C1 segment of cervical spinal cord (tissue), 14 donors: ENCODE measurements at regions not wholly inside any gene's neighbourhood (a gene's known extent, or its start where the extent isn't known, plus 50 kb on each side); places are given as distances from the start of the nearest gene placed in this dataset.
"Not testable (repeated sequence)": the region's sequence is repeated elsewhere in the genome, so short reads cannot be mapped to it uniquely, and the experiment has no call there.

ENCODE experiments used
- DNase-seq, 14 donors: peaks; one replicate each; lab custom pipeline; 2025; lab: John Stamatoyannopoulos, UW

DNA sequence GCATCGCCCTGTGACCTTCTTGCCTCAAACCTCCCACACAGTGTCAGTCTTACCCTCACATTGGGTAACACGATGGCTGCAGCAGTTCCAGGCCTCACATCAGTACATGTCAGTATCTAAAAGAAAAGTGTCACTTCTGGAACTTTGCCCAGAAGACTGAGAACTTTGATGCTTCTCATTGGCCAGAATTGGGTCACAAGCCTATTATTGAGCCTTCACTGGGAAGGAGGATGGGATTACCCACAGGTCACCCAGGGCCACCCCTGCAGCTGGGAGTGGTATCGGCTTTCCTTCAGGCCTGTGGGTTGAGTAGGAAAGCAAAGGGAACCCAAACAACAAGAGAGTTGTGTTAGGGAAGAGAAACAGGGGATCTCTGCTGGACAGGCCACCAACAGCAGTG, 111.5 kb downstream of the NPY start:
- DNase-seq = no peak

DNA sequence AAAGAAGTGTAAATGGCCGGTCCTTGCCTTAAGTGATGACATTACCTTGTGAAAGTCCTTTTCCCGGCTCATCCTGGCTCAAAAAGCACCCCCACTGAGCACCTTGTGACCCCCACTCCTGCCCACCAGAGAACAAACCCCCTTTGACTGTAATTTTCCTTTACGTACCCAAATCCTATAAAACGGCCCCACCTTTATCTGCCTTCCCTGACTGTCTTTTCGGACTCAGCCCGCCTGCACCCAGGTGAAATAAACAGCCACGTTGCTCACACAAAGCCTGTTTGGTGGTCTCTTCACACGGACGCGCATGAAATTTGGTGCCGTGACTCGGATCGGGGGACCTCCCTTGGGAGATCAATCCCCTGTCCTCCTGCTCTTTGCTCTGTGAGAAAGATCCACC, 112.4 kb downstream of the NPY start:
- DNase-seq = not testable (repeated sequence)

DNA sequence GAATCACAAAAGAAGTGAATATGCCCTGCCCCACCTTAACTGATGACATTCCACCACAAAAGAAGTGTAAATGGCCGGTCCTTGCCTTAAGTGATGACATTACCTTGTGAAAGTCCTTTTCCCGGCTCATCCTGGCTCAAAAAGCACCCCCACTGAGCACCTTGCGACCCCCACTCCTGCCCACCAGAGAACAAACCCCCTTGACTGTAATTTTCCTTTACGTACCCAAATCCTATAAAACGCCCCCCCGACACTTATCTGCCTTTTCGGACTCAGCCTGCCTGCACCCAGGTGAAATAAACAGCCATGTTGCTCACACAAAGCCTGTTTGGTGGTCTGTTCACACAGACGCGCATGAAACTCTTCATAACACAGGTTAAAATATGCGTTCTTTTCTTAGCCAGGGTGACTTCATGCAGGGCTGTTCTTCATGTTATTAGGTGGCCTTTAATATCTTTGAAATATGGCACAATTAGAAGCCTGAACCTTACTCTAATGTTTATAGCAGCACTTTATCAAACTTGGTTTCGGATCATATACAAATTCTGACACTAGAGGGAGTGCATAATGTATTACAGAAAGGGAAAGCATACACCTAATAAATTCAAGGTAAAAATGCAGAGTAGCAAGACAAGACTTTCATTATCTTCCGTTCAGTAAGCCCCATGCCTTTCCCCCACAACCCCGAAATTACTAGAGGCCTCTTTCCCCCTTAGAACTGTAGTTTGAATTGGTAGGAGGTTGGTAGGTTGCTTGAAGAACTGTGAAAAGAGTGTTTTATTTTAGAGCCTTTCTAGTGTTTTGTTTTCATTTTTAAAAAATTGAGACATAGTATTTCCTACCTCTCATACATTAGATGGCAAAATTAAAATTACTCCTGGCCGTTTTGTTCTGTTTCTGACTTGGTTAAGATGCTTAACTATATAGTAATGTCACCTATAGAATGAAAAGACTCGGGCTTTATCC, 117.9 kb downstream of the NPY start:
- DNase-seq = no peak

DNA sequence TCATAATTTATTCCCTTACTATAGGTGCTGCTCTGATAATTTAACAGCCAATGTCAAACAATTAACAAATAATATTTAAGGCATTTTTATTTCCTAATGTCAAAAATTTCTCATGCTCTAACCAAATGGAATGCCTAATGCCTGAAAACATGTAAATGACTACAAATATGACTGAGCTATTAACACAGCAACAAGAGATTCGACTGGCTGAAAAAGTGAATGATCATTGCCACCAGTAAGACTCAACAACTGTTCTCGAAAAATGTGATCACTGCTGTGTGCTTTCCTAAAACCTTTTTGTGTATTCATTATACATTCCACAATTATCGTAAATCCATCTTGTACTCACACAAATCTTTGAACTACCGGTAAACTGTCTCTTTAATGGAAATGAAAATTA, 118.7 kb downstream of the NPY start:
- no peak for DNase-seq

DNA sequence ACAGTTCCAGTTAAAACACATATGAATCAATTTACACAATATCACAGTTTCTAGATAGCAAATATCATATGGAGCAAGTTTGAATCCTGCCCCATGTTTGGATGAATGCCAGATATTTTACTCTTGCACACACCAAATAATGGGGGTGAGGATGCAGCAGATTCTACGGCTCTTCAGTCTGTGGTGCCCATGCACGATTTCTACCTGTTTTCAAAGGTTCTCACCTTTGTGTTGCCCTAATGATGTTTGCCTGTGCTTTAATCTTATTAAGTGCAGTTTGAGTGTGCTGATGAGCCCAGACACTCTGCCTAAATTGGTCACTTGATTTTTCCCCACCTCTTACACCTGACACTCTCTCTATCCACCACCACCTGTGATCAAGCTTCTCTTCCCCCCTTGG, 119.6 kb downstream of the NPY start:
- DNase-seq = no peak

DNA sequence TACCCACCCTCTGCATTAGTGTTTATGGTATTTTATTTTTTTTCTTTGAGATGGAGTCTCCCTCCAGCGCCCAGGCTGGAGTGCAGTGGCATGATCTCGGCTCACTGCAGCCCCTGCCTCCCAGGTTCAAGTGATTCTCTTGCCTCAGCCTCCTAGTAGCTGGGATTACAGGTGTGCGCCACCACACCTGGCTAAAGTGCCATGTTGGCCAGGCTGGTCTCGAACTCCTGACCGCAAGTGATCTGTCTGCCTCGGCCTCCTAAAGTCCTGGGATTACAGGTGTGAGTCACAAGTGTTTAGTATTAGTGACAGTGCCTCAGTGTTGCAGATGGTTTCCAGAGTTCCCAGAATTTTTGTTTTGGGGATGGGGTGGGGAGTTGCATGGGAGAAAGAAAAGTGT, 120.3 kb downstream of the NPY start:
- no peak for DNase-seq

DNA sequence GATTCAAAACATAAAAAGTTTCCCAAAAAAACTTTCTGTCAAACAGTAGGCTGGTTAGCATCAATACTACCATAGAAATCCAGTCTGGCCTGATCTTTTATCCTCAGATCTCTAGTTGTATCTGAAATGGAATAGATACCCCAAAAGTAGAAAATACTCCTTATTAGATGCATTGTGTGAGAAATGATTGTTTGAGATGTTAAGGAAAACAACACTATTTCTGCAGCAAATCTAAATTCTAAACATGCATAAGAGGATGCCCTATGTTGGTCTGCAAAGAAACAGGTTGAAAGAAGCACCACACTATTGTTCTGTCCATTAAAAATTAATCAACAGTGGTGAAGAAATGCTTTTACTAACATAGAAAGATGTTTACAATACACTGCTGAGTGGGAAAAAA, 121.0 kb downstream of the NPY start:
- DNase-seq = no peak

DNA sequence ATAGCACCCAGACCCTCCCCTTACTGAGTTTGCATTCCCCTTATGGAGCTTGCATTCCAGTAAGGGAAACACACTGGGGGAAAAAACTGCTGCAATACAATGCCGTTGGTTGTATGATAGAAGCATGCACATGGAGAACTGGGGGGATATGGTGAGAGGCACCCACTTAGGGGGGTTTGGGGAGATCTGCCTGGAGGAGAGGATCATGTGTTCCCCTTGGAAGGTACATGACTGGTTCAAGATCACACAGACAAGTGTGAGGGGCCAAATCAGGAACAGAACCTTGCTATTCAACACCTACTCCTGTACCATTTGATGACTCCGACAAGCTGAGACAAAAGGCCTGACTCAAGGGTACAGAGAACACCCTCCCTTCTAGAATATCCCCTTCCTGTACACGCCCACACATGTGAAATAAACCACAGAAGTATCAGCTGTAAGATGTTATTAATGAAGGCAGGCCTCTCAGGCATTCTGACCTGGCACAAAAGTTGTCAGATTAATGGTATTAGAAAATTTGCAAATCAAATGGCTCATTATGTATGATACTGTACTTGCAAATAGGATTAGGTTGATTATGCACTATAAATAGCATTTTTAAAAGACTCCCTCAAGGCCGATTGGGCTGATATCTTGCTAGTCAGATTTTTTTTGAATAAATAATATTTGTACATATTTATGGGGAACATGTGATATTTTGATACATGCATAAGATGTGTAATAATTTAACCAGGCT, 122.2 kb downstream of the NPY start:
- no peak for DNase-seq

DNA sequence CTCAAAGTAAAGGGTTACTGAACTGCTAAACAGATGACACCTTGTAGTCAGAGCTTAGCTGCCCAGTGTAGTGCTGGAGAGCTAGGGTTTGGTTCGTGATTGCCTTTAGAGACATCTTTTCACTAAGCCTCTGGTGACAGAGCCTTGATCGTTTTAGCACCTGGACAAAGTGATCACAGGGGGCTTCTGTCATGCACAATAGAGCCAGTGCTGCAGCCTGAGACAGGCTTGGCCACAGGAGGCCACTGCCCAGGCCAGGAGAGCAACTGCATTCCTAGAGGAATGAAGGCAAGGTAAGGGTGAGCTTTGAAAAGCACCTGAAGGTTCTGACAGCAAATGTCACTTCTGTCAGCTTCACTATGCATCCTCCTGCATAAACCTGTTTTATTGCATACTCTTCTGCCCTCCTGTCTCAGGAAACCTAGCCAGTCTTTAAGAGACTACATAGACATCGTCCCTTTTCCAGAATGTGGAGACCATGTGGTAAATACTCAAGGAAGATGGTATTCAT, 122.9 kb downstream of the NPY start:
- no peak for DNase-seq

DNA sequence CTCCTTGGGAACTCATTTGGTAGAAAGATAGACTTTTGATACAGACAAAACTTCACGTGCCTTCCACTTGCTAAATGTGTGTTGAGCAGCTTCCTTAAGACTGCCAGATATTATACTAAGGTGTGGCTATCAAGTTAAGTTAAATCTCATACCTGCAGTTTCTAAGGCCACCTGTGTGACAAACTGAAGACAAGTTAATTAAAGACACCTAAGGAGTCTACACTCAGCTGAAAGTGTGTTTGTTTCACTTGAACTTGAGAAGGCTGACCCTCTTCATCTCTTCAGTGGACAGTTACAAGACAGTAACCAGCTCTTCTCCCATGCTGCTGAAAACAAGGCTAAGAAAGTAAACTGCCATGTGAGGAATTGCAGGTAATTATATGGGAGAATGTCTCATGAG, 124.0 kb downstream of the NPY start:
- no peak for DNase-seq

DNA sequence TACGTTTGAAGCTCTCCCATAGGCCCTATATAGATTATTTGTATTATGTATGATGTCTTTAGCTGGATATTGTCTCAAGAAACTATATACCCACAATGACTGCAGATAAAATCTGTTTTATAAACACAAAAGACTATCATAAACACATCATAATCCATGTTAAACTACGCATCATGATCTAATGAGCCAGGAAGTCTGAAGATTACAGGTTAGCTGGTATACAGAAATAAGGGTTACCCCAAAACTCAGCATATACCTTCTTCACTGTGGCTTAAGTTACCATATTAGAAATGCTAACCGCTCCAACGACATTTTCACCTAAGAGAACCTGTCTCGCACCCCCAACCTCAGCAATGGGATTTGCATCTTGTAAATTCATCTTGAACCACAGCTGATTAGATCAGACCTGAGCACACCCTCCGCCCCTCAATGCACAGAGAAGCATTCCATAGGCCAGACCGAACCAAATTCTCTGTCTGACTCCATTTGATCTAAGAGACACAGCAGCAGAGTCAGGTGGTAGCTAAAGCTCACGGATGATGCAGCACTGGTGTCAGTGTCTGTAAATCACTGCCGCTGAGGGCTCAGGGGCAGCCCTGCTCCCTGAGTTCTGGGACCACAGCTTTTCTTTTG, 124.9 kb downstream of the NPY start:
- DNase-seq = no peak

DNA sequence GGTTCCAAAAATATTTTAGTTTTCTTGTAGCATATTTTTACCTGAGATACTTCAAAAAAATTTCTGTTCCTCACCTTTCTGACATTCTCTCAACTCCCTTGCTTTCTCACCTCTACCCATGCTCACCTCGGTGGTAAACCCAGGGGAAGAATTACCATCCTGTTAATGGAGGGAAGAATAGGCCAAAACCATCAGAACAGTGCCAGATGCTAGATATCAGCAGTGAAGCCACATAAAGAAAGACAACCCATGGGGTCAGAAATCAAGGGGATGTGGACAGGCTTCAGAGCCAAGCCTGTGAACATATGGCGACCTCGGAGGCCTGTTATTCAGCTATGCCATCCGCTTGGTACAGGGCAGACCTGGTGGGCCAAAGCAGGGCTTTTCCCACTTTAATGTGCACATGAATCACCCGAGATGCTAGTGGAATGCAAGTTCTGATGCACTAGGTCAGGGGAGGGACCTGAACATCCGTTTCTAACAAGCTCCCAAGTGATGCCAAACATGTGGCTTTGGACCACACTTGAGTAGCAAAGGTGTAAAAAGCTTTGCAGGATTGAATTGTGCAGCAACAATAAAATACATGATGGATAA, 125.5 kb downstream of the NPY start:
- DNase-seq = no peak

DNA sequence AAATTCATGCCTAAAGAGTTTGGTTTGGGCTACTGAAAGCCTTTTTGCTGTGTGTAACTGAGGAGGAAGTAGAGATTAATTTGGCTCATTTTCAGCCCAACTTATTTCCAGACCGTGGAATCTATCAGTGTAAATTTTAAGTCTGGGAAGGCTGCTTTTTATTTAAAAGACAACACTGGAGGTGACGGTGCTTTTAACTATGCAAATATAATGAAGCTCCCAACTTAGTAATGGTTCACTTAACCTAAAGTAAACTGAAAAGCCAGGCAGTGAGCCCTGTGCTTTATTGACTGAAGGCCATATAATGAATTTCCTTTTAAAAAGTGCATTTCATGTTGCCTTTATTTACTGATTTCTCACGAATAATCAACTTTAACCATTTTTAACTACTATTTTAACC, 127.2 kb downstream of the NPY start:
- DNase-seq = no peak

DNA sequence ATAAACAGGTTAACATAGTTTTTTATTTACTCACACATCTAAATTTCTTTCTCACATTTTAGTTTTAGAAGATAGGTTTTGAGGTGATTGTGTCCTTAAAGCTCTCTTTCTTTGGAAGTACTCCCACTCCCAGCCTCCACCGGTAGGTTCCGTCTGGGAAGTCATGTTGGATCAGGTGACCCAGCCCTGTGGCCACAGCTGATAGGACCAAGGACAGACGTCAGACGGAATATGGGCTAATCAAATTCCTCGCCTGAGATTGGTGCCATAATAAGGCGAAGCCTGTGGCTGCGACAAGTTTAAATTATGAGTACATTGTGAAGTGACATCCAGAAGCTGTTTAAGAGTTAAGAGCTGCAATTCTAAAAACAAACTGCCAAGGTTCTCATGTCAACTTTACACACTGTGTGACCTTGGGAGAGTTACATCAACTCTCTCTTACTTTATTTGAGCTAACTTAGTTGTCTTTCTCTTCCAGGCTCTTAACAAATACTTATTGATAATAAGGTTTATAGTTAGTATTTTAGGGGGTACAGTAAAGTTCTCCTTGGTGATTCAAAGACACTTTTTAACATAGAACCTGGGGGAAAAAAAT, 133.6 kb downstream of the NPY start:
- no peak for DNase-seq

DNA sequence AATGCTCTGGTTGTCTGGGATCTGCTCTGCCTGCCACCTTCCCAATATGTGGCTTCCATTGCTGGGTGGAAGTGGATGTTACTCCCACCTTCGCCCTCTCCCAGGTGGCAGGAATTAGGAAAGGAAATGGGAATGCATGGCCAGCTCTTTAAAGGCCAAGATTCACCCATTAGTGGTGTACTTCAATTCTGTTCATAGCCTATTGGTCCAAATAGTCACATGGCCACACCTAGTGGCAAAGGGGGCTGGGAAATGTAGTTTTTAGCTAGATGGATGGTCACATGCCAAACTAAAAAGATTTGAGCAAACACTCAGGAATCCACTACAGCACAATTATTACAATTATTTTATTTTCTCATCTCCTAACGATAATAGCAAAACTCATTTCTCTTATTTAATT, 135.1 kb downstream of the NPY start:
- no peak for DNase-seq

DNA sequence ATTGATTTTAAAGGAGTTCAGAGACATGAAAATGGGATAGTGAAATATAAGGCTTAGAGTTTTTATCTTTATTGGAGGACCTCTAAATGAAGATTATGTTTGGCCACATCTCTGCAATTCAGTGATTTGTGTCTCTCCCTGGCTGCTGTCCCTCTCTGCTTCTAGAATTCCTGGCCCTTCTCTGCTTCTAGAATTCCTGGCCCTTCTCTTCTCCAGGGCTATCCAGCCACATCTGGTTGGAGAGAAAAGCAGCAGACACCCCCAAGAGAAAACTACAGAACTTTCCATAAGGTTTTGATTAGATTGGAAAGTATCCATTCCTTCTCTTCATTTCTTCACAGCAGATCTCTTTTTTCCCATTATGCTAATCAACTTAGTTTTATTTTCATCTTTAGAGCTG, 135.5 kb downstream of the NPY start:
- DNase-seq = no peak

DNA sequence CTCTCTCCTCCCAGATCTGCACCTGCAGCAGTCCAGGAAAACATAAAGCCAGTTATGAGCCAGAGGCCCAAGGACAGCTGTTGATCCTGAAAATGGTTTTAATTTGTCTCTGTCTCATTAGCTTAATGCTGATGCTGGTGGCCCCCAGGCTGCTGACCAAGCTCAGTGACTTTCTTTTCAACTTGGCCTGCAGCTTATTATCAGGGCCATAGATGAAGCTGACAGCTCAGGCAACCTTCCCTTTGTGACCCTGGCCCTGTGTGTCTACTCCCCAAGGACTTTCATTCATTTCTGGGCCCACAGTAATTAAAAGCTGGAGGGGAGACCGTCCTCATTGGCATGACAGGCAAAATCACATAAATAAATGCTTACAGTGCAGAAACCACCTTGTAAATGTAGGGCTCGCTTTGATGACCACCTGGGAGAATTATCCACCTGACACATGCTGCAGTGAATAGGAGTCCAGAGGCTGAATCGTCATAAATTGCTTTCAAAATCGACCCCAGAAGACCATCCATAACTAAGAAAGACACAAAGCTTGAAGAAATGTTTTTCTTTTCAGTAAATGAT, 138.5 kb downstream of the NPY start:
- no peak for DNase-seq

DNA sequence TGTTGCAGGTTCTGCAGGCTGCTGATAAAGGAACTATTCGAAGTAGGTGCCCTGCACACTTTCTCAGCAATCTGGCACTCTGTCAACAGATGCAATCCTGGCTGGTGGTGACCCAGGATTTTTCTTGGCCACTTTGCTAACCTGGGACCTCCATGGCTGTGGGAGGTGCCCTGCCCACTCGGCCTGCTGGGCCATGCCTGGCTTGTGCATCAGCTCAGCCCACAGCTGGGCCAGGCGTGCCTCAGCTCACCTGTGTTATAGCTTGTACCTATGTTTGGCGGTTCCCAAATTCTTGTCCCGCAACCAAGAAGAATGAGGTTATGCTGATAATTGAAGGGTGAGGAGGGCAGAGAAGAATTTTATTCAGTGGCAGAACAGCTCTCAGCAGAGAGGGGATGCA, 141.7 kb downstream of the NPY start:
- DNase-seq = no peak

DNA sequence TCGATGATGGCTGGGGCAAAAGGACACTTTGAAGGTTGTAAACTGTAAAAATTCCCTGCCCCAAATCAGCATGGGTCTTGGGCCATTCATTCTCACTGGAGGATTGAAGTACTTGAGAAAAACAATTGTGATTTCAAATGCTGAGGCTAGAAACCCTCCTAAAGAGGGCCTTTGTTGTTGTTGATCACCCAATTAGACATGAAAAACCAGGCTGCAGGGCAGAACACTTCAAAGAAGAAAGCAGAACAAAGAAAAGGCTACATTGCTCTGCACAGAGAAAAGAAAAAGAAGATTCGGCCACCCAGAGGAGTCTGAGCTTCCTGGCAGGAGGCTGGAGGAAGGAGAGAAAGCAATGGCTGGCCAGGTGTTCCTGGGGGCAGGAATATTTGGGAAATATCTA, 143.1 kb downstream of the NPY start:
- DNase-seq = no peak

DNA sequence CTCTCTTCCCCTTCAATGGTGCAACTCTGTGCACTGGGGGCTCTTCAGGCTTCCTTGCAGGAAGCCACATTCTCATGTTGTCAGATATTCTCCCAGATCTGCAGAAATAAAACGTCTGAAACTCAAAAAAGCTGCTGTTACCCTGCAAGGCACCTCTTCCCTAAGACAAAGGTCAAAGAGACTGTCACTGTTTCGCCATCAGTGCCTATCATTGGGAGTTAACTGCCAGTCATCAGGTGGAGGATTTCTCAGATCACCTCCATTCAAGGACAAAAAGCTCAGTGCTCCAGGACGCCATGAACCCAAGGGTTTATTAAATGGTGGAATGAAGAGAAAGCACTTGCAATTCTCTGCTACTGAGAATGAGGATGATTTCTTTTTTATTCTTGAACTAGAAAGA, 144.6 kb upstream of the PALS2 start:
- DNase-seq = no peak

DNA sequence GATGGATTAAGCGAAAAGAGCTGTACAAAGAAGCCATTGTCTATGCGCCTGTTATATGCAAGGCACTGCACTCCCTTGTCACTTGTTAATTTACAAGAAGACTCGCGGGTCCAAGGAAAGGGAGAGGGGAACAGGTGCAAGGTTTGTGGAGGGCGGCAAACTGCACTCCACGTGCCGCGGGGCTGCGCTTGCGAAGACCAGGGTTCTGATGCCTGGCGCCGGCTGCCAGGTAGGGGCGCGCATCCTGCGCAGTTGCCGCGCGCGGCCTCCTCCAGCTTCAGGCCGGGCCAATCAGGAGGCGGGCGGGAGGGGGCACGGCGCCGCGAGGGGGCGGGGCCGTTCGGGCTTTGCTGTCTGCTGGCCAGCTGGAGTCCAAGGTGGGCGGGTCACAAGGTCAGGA, 140.6 kb upstream of the PALS2 start:
- DNase-seq = no peak
